GM23338 (cell line): ENCODE measurements at regions not wholly inside any gene's neighbourhood (a gene's known extent, or its start where the extent isn't known, plus 50 kb on each side); places are given as distances from the start of the nearest gene placed in this dataset.

Source experiments
- ATAC-seq: fragments of 200-7000 bp; cut with Tn5 transposase; 3 replicates; pipeline ENCODE4 v1.9.1; 2020
- DNase-seq: peaks from one replicate; pipeline ENCODE4 v3.0.0-alpha.2; 2015; ENCODE audit warnings: low spot score
- H2AFZ ChIP-seq: fragments of 200-600 bp; sonication (generic); 2 replicates; pipeline ENCODE4 v1.8.0; 2016; ENCODE audit warnings: antibody characterized with exemption, mild to moderate bottlenecking, moderate library complexity
- H3F3A ChIP-seq: fragments of 200-600 bp; sonication (generic); replicated peaks from 2 replicates; pipeline ENCODE4 v1.8.0; 2017; ENCODE audit warnings: antibody characterized with exemption, mixed run types, low read depth
- H3K27ac ChIP-seq: fragments of 200-600 bp; sonication (generic); 2 replicates; pipeline ENCODE4 v1.6.1; 2016; ENCODE audit warnings: low read depth
- H3K27me3 ChIP-seq: fragments of 200-600 bp; sonication (generic); 2 replicates; pipeline ENCODE4 v1.8.0; 2016; ENCODE audit warnings: mild to moderate bottlenecking, mixed run types, moderate library complexity; ENCODE audit not compliant: insufficient read depth
- H3K36me3 ChIP-seq: fragments of 200-600 bp; sonication (generic); 2 replicates; pipeline ENCODE4 v1.8.0; 2016; ENCODE audit warnings: mild to moderate bottlenecking; ENCODE audit not compliant: insufficient read depth
- H3K4me1 ChIP-seq: fragments of 200-600 bp; sonication (generic); 2 replicates; pipeline ENCODE4 v1.8.0; 2016; ENCODE audit warnings: mild to moderate bottlenecking, moderate library complexity; ENCODE audit not compliant: insufficient read depth
- H3K4me2 ChIP-seq: fragments of 200-600 bp; sonication (generic); 2 replicates; pipeline ENCODE4 v1.7.1; 2017; ENCODE audit warnings: mixed run types
- H3K4me3 ChIP-seq: fragments of 200-600 bp; sonication (generic); 2 replicates; pipeline ENCODE4 v1.6.1; 2016; ENCODE audit warnings: mixed run types
- H3K79me2 ChIP-seq: fragments of 200-600 bp; sonication (generic); replicated peaks from 2 replicates; pipeline ENCODE4 v1.8.0; 2017; ENCODE audit warnings: mild to moderate bottlenecking; ENCODE audit not compliant: insufficient read depth
- H3K9me2 ChIP-seq: fragments of 200-600 bp; sonication (generic); 2 replicates; pipeline ENCODE4 v1.8.0; 2017; ENCODE audit not compliant: insufficient read depth
- H4K20me1 ChIP-seq: fragments of 200-600 bp; sonication (generic); replicated peaks from 2 replicates; pipeline ENCODE4 v1.8.0; 2017; ENCODE audit warnings: mild to moderate bottlenecking; ENCODE audit not compliant: insufficient read depth
- H3K27ac Mint-ChIP-seq: 2 replicates; pipeline ENCODE4 v1.8.0; 2020; ENCODE audit warnings: inconsistent platforms, mild to moderate bottlenecking, moderate library complexity, mixed read lengths
- H3K27me3 Mint-ChIP-seq: 3 replicates; pipeline ENCODE4 v1.8.0; 2022; ENCODE audit warnings: low read depth, mild to moderate bottlenecking, moderate library complexity, mixed read lengths, inconsistent platforms; ENCODE audit not compliant: insufficient read depth, poor library complexity
- H3K36me3 Mint-ChIP-seq: 3 replicates; pipeline ENCODE4 v1.8.0; 2021; ENCODE audit warnings: low read depth, mild to moderate bottlenecking, inconsistent platforms, moderate library complexity, mixed read lengths
- H3K4me1 Mint-ChIP-seq: 3 replicates; pipeline ENCODE4 v1.8.0; 2020; ENCODE audit warnings: mild to moderate bottlenecking, inconsistent platforms, mixed read lengths
- H3K4me3 Mint-ChIP-seq: 3 replicates; pipeline ENCODE4 v1.8.0; 2021; ENCODE audit warnings: moderate library complexity, mild to moderate bottlenecking, inconsistent platforms, mixed read lengths
- H3K9me3 Mint-ChIP-seq: 3 replicates; pipeline ENCODE4 v1.8.0; 2020; ENCODE audit warnings: moderate library complexity, mild to moderate bottlenecking, inconsistent platforms, mixed read lengths
- CREB1 ChIP-seq: fragments of 250-450 bp; sonication (Bioruptor Pico); IDR thresholded peaks from 2 replicates; pipeline ENCODE4 v1.5.0; 2020; ENCODE audit warnings: low read depth, mild to moderate bottlenecking, moderate library complexity
- ETS1 ChIP-seq: IDR thresholded peaks from 2 replicates; pipeline ENCODE4 v1.6.1; 2016; ENCODE audit warnings: antibody characterized with exemption
- EZH2 ChIP-seq: fragments of 200-600 bp; sonication (generic); IDR thresholded peaks from one replicate; pipeline ENCODE4 v1.8.0; 2017; ENCODE audit warnings: antibody characterized with exemption, mild to moderate bottlenecking, low read depth; ENCODE audit not compliant: unreplicated experiment
- REST ChIP-seq: IDR thresholded peaks from one replicate; pipeline ENCODE4 v1.6.1; 2018; ENCODE audit warnings: antibody characterized with exemption; ENCODE audit not compliant: unreplicated experiment
- STAT1 ChIP-seq: IDR thresholded peaks from one replicate; pipeline ENCODE4 v1.6.1; 2016; ENCODE audit warnings: antibody characterized with exemption; ENCODE audit not compliant: unreplicated experiment
- ZNF331 ChIP-seq: fragments of 250-450 bp; sonication (Bioruptor Pico); IDR thresholded peaks from 2 replicates; pipeline ENCODE4 v1.5.0; 2020; ENCODE audit warnings: low read depth, mild to moderate bottlenecking, moderate library complexity
- ZNF462 ChIP-seq: fragments of 250-450 bp; sonication (Bioruptor Pico); IDR thresholded peaks from 2 replicates; pipeline ENCODE4 v1.5.0; 2020; ENCODE audit warnings: mild to moderate bottlenecking, moderate library complexity

DNA sequence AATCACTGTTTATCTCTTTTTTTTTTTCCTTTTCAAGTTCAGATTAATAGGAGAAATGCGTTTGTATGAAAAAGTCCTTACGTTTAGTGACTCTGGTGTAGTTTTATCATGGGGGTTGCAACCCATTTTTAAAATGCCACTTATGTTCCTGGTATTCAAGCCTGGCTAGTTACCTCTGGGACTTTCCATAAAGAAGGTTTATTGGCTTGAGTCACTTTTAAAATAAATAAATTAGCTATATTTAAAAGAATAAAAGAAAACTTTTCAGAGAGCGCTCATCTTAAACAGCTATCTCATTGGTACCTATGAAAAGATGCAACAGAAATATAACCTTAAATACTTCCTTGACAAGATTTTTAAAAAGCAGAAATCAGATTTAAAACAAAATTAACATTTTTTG is 275.0 kb upstream of the IL1RAPL1 start (continued):
- TF ChIP-seq ETS1 (no peak), STAT1 (no peak), EZH2 (no peak)

GRCh38 chrX:28311466-28311865 is 275.8 kb upstream of the IL1RAPL1 start:
- H3K36me3 ChIP-seq, result no peaks in the 10 kb centered on the region
- no peaks in the 10 kb centered on the region for H3F3A ChIP-seq
- H3K4me1 ChIP-seq, result no peaks in the 10 kb centered on the region
- Mint-ChIP-seq H3K9me3 (no peaks in the 10 kb centered on the region; the same call in 2 of the 3 replicates), H3K4me3 (no peak overlapping the region), H3K27me3 (peaks cover 4% of the 10 kb centered on the region), H3K4me1 (no peaks in the 10 kb centered on the region), H3K36me3 (no peaks in the 10 kb centered on the region), H3K27ac (no peak overlapping the region)
- no peak overlapping the region for H3K27ac ChIP-seq
- no peaks in the 10 kb centered on the region for H3K9me2 ChIP-seq
- H3K4me2 ChIP-seq, result no peak overlapping the region
- ATAC-seq (no peak), DNase-seq (no peak)
- H3K27me3 ChIP-seq, result no peaks in the 10 kb centered on the region
- no peaks in the 10 kb centered on the region for H4K20me1 ChIP-seq
- H3K79me2 ChIP-seq, result no peaks in the 10 kb centered on the region
- no peak overlapping the region for H3K4me3 ChIP-seq
- no peak for TF ChIP-seq ZNF331 (CRISPR knock-in tag)
- no peak for TF ChIP-seq REST
- TF ChIP-seq CREB1, result no peak
- TF ChIP-seq ETS1, result no peak
- TF ChIP-seq ZNF462 (CRISPR knock-in tag), result no peak
- no peak overlapping the region for H2AFZ ChIP-seq
